GM19397 (cell line): ENCODE measurements at regions not wholly inside any gene's neighbourhood (a gene's known extent, or its start where the extent isn't known, plus 50 kb on each side); places are given as distances from the start of the nearest gene placed in this dataset.
"Not testable (repeated sequence)": the region's sequence is repeated elsewhere in the genome, so short reads cannot be mapped to it uniquely, and the experiment has no call there.

Experiments
- ATAC-seq: cut with Tn5 transposase; IDR thresholded peaks from one replicate; pipeline ENCODE4 v1.9.1; 2021; ENCODE audit warnings: mild to moderate bottlenecking, moderate library complexity; ENCODE audit not compliant: unreplicated experiment

DNA sequence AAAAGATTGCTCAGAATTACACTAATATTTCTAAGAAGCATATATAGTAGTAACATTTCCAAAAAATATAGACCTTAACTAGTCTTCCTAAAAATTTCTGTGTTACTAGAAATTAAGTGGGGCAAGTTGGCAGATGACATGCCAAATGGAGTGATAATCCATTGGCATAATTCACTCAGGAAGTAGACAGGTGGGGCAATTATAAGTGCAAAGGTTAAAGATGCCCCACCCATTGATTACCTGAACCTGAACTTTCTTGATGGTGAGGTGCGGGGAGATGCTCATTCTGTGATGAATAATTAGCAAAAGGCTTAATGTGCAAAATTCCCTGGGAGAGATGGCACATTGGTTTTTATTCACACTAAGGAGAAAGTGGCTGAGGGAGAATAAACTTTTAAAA is 145.8 kb upstream of the RASGEF1B start:
- ATAC-seq = no peak

DNA sequence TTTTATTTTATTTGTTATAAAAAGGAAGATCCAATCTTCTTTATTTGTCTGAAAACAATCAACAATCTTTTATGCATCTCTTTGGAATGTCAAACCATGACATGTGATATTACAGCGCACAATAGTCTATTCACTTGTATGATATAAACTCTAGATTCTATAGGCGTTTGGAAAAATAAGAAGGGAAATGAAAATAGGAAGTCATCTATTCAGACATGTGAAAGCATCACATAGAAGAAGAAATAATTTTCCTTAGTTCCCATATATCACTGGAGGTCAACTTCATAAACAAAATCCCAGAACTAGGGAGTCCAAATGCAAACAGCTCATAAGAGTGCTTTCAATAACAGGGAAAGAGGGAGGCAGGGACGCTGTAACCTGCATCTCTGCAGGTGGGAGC is 139.5 kb upstream of the RASGEF1B start:
- no peak for ATAC-seq

DNA sequence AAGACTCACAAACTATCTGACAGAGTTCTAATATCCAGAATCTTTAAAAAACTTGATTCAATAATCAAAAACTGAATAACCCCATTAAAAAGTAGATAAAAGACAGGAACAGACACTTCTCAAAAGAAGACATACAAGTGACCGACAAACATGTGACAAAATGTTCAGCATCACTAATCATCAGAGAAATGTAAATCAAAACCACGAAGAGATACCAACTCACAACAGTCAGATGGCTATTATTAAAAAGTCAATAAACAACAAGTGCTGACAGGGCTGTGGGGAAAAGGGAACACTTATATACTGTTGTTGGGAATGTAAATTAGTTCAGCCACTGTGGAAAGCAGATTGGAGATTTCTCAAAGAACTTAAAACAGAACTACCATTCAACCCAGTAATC is 138.1 kb upstream of the RASGEF1B start:
- peak; percentile 65 for ATAC-seq

DNA sequence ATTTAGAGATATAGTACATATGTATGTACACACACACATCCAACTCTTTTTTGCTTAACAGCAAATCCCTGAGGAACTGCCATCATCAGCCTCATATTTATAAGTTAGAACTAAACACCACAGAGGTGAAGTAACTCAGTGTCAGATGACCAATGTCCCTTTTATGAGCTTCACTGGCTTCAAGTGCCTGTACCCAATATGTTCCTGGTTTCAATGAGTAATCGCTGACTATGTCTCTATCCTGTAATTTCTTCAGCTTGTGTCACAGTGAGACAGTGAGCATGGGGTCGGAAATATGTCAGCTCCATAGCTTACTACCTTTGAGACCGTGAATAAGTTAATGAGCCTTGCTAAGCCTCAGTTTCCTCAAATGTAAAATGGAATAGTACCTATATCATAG is 136.2 kb upstream of the RASGEF1B start:
- ATAC-seq = no peak

GRCh38 chr4:81606801-81607501 is 135.2 kb upstream of the RASGEF1B start:
- no peak for ATAC-seq

DNA sequence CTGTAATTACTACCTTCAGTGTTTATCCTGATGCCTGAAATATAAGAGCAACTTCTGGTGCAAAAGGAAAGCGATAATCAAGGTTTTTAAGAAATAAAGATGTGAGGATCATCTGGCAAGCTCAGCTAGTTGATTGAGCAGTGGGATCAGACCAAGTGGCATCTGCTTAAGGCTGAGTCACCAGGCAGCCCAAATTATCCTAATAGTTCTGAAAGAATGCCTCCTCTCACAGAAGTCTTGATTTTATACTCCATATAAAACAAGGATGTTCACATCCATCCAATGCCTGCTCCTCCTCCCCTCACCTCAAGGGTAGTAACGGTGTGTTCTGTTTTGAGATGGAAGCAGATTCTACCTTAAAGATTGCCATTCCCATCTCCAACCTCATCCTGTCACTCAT is 134.5 kb upstream of the RASGEF1B start:
- ATAC-seq = no peak

DNA sequence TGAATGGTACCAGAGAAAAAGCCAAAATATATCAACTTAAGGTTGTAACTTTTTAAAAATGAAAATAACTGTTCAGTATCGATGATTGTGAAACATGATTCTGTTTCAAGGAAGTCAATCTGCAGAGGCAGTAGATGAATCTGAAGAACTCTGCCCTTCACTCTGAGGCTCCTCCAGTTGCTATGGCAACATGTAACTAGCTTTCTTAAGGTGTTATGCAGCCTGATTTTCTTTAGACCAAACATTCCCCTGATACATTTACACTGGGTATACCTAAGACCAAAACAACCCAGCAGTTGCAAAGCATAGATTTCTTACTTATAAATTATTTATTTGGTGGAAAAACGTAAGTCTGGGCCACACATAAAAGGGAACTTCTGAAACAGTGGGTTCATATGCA is 133.6 kb upstream of the RASGEF1B start:
- ATAC-seq = no peak

- no peak for ATAC-seq
Observed at GRCh38 chr4:81604683-81605218, 133.0 kb upstream of the RASGEF1B start.

- ATAC-seq = no peak
Observed at GRCh38 chr4:81602854-81603253, 131.1 kb upstream of the RASGEF1B start.

DNA sequence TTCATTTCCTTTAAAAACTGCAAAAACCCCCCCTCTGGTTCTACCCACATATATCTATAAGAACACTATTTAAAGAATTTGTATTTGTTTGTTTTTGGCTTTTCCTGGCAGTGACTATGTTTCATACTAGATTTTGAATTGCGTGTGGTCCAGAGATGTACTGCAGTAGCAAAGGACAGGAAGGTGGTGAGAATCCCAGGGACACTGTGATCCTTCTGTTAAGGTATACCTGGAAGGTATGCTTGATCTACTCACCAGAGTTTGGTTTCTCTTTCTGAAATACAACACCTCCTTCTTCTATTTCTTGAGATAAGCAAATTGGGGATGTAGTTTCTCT is 129.6 kb upstream of the RASGEF1B start:
- ATAC-seq = no peak

DNA sequence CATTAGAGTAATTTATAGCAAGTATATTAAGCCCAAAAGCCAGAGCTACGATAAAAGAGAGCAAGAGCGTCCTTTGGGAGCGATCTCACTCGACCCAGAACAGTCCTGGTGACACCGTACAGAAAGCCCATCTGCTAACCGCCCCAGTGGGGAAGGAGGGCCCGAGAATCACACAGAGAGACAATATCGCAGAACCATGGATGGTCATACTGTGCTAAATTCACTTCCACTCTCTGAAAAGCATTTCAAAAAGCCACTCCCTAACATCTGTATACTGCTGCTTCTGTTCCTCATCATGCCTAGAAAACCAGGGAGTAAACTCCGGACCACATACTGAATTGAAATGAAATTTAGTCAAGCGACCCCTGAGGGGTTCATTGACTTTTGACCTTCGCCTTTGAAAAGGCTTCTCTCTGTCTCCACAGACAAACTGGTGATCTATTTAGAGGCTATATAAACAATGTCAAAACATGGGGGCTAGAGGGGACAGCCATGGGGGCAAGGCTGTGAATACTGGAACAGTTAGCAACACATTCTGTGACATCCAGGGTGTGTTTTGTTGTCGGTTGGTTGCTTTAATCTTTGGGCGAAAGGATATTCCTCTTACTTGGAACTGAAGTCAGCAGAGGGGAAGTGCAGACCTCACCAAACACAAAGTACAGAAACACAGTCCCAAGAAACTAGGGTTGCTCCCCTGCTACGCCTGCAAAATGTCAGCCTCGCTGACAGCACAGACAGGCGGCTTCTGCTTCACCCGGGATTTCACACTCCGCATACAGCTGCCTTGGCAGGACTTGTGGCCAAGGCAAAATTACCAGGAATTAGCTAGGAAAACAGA is 129.0 kb upstream of the RASGEF1B start:
- ATAC-seq = no peak

GRCh38 chr4:81599742-81600380 is 128.2 kb upstream of the RASGEF1B start:
- no peak for ATAC-seq

GRCh38 chr4:81595798-81596610 is 124.3 kb upstream of the RASGEF1B start:
- no peak for ATAC-seq

- no peak for ATAC-seq
Observed at GRCh38 chr4:81595287-81595686, 123.6 kb upstream of the RASGEF1B start.

- no peak for ATAC-seq
Observed at GRCh38 chr4:81594490-81595159, 122.9 kb upstream of the RASGEF1B start.

DNA sequence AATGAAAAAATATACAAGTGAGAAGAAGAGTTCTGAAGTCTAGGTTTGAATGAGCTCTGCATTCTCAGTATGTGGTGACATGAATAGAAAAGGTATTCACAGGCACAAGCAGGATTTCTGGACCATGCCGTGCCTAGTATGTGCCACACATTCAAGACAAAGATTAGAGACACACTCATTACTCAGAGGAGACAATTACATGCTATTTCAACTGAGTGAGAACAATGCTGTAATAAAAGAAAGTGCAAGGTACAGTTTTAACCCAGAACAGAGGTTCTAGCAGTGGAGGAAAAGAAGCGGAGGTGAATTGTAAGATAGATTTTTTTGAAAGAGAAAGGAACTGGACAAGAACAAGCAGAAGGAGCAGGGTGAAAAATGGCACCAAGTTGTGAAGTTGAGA is 121.0 kb upstream of the RASGEF1B start:
- no peak for ATAC-seq

DNA sequence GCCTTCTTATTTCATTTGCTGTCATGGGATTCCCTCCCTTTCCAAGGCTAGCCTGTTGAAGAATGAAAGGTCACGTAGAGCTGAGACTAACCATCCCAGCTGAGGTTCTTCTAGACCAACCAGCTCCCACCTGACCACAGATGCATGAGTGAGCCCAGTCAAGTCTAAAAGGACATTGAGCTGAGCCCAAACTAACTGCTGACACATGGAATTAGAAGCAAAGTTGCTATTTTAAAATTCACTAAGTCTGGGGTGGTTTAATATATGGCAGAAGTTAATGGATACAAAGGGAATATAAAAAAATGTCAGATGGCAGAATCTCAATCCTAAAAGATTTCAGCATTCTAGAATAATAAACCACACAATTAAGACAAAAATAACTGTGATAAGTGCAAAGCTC is 118.9 kb upstream of the RASGEF1B start:
- no peak for ATAC-seq

DNA sequence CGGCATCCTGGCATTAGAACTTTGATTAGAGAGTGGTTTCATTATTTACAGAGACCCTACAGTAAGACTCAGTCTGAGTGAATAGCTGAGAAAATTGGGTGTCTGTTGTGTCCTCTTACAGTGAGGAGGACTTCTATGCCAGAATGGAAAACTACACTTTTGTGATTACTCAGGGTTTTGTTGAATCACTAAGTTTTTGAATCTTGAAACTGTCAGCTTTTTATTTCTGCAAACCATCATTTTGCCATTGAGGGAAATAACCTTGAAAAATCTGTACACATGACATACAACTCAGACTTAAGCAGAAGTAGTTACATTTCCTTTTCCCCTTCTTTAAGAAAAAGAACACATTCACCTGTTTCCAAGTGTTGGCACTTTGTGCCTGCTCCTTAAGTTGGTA is 117.6 kb upstream of the RASGEF1B start:
- ATAC-seq = no peak

- no peak for ATAC-seq
Observed at GRCh38 chr4:81586706-81587105, 115.0 kb upstream of the RASGEF1B start.

DNA sequence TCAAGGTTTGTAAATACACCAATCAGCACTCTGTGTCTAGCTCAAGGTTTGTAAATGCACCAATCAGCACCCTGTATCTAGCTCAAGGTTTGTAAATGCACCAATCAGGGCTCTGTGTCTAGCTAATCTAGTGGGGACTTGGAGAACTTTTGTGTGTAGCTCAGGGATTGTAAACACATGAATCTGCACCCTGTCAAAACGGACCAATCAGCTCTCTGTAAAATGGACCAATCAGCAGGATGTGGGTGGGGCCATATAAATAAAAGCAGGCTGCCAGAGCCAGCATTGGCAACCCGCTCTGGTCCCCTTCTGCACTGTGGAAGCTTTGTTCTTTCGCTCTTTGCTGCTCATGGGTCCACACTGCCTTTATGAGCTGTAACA is 109.3 kb upstream of the RASGEF1B start:
- ATAC-seq = not testable (repeated sequence)
